ENCODE measurements at regions not wholly inside any gene's neighbourhood (a gene's known extent, or its start where the extent isn't known, plus 50 kb on each side); places are given as distances from the start of the nearest gene placed in this dataset.

DNA sequence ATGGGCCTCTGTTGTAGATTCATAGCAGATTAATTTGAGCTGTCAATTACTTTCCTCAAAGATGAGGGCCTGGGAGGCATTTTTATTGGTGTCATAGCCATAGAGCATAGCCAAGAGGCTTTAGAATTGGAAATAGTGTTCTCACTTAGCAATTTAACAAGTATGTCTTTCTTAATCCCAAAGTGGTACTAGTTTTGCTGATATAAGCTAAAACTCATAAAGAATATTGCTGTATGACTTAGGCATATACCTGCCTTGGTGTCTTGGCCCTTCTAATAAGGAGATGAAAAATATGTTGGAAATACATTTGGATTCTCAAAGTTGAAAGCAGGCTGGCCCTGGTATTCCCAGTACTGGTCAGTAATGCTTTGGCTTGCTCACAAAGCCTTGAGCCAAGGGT is 221.5 kb upstream of the CXCL13 start:
- TF ChIP-seq EP300 (IDR thresholded peaks at IDR 0.05; ENCODE audit: borderline replicate concordance in 1 of 2, control insufficient read depth in 1 of 2, low read depth in 2 of 2, low read length in 2 of 2) (no peak), MYC (IDR thresholded peaks at IDR 0.05; ENCODE audit: insufficient read depth, insufficient read length, insufficient replicate concordance, low read length, severe bottlenecking) (no peak), HDAC6 (IDR thresholded peaks at IDR 0.05; ENCODE audit: unreplicated experiment) (no peak)
- TF ChIP-seq, protein P1, sequence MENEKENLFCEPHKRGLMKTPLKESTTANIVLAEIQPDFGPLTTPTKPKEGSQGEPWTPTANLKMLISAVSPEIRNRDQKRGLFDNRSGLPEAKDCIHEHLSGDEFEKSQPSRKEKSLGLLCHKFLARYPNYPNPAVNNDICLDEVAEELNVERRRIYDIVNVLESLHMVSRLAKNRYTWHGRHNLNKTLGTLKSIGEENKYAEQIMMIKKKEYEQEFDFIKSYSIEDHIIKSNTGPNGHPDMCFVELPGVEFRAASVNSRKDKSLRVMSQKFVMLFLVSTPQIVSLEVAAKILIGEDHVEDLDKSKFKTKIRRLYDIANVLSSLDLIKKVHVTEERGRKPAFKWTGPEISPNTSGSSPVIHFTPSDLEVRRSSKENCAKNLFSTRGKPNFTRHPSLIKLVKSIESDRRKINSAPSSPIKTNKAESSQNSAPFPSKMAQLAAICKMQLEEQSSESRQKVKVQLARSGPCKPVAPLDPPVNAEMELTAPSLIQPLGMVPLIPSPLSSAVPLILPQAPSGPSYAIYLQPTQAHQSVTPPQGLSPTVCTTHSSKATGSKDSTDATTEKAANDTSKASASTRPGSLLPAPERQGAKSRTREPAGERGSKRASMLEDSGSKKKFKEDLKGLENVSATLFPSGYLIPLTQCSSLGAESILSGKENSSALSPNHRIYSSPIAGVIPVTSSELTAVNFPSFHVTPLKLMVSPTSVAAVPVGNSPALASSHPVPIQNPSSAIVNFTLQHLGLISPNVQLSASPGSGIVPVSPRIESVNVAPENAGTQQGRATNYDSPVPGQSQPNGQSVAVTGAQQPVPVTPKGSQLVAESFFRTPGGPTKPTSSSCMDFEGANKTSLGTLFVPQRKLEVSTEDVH (IDR thresholded peaks at IDR 0.05; ENCODE audit: low read depth, partially characterized antibody) = no peak
- TF ChIP-seq, protein P2, sequence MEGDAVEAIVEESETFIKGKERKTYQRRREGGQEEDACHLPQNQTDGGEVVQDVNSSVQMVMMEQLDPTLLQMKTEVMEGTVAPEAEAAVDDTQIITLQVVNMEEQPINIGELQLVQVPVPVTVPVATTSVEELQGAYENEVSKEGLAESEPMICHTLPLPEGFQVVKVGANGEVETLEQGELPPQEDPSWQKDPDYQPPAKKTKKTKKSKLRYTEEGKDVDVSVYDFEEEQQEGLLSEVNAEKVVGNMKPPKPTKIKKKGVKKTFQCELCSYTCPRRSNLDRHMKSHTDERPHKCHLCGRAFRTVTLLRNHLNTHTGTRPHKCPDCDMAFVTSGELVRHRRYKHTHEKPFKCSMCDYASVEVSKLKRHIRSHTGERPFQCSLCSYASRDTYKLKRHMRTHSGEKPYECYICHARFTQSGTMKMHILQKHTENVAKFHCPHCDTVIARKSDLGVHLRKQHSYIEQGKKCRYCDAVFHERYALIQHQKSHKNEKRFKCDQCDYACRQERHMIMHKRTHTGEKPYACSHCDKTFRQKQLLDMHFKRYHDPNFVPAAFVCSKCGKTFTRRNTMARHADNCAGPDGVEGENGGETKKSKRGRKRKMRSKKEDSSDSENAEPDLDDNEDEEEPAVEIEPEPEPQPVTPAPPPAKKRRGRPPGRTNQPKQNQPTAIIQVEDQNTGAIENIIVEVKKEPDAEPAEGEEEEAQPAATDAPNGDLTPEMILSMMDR (IDR thresholded peaks at IDR 0.05 in 2 of 3, conservative IDR thresholded peaks at IDR 0.05 in 1 of 3; ENCODE audit: control insufficient read depth in 2 of 3, extremely low read depth in 1 of 3, insufficient read depth in 1 of 3, low read depth in 3 of 3, low read length in 3 of 3) = no peak

Data from GM12878 (cell line).